GM12878 (cell line): ENCODE measurements at regions not wholly inside any gene's neighbourhood (a gene's known extent, or its start where the extent isn't known, plus 50 kb on each side); places are given as distances from the start of the nearest gene placed in this dataset.

Source experiments
- CREB1 ChIP-seq: IDR thresholded peaks from 2 replicates; pipeline ENCODE4 v1.6.1; 2012; ENCODE audit warnings: low read depth, mild to moderate bottlenecking, inconsistent platforms
- IKZF1 ChIP-seq: fragments of 450-650 bp; conservative IDR thresholded peaks from 2 replicates; pipeline ENCODE4 v1.6.1; 2017; ENCODE audit warnings: antibody characterized with exemption, mild to moderate bottlenecking
- RAD51 ChIP-seq: fragments of 450-650 bp; IDR thresholded peaks from 2 replicates; pipeline ENCODE4 v1.6.1; 2016; ENCODE audit warnings: moderate library complexity, mild to moderate bottlenecking, inconsistent platforms
- SMAD1 ChIP-seq: fragments of 450-650 bp; IDR thresholded peaks from 2 replicates; pipeline ENCODE4 v1.6.1; 2018; ENCODE audit warnings: mild to moderate bottlenecking, low read depth; ENCODE audit not compliant: partially characterized antibody
- SRF ChIP-seq, 2 experiments: IDR thresholded peaks; 2 replicates each; pipeline ENCODE4 v1.6.1; 2011; ENCODE audit warnings: low read depth in 2 of 2, low read length in 2 of 2, mild to moderate bottlenecking in 1 of 2, moderate library complexity in 1 of 2
- USF2 ChIP-seq: IDR thresholded peaks from 2 replicates; pipeline ENCODE4 v1.6.1; 2011; ENCODE audit warnings: low read depth, low read length, improper control_type of control experiment, borderline replicate concordance

- TF ChIP-seq RAD51 (no peak), USF2 (no peak), IKZF1 (no peak), CREB1 (no peak), SRF (IDR thresholded peaks at IDR 0.05; ENCODE audit: low read depth in 2 of 2, low read length in 2 of 2) (no peak), SMAD1 (no peak)
Observed at GRCh38 chr13:103625194-103625593, 559.0 kb upstream of the SLC10A2 start.
